Uterus (tissue), 3 donors: ENCODE measurements at regions not wholly inside any gene's neighbourhood (a gene's known extent, or its start where the extent isn't known, plus 50 kb on each side); places are given as distances from the start of the nearest gene placed in this dataset.

Source experiments
- DNase-seq, 2 donors: peaks; one replicate each; pipeline ENCODE4 v3.0.0-alpha.2; 2019 to 2020
- H3K27ac ChIP-seq, 2 donors: fragments of 200-600 bp; sonication (generic); 1 replicate in 1 of 2; 2 replicates in 1 of 2; pipeline ENCODE4 v1.5.1; 2016 to 2018
- H3K27me3 ChIP-seq, 2 donors: fragments of 200-600 bp; sonication (generic); one replicate each; pipeline ENCODE4 v1.5.1; 2018 to 2019; ENCODE audit warnings: control low read depth in 1 of 2
- H3K36me3 ChIP-seq, 2 donors: fragments of 200-600 bp; sonication (generic); one replicate each; pipeline ENCODE4 v1.5.1; 2019; ENCODE audit warnings: control low read depth in 1 of 2
- H3K4me1 ChIP-seq, 2 donors: fragments of 200-600 bp; sonication (generic); one replicate each; pipeline ENCODE4 v1.5.1; 2018 to 2019; ENCODE audit warnings: control low read depth in 1 of 2
- H3K4me3 ChIP-seq, 2 donors: fragments of 200-600 bp; sonication (generic); 1 replicate in 1 of 2; 2 replicates in 1 of 2; pipeline ENCODE4 v1.5.1; 2018 to 2019; ENCODE audit warnings: mild to moderate bottlenecking in 1 of 2
- H3K9me3 ChIP-seq, 2 donors: fragments of 200-600 bp; sonication (generic); one replicate each; pipeline ENCODE4 v1.5.1; 2019; ENCODE audit warnings: control low read depth in 1 of 2
- POLR2A ChIP-seq, 2 donors: fragments of 450-650 bp; IDR thresholded peaks; one replicate each; pipeline ENCODE4 v1.6.1; 2016; ENCODE audit warnings: antibody characterized with exemption in 2 of 2, mild to moderate bottlenecking in 1 of 2, moderate library complexity in 1 of 2
- intact Hi-C: fragments of 100-400 bp; cut with DNase I; formaldehyde crosslinking; loops from one replicate; pipeline ENCODE4 v1.15.1; 2023; ENCODE audit warnings: low total_unique reads
- TF ChIP-seq, protein P1 (sequence below), 4 experiments: fragments of 200-600 bp in 2 of 4; fragments of 450-650 bp in 2 of 4; sonication (generic) in 2 of 4; IDR thresholded peaks; one replicate each; pipeline ENCODE4 v1.5.1; 2016 to 2019; ENCODE audit warnings: antibody characterized with exemption in 4 of 4, mild to moderate bottlenecking in 2 of 4, moderate library complexity in 1 of 4
- donor health status: DM: yes; HTN: yes; CAD: no.

DNA sequence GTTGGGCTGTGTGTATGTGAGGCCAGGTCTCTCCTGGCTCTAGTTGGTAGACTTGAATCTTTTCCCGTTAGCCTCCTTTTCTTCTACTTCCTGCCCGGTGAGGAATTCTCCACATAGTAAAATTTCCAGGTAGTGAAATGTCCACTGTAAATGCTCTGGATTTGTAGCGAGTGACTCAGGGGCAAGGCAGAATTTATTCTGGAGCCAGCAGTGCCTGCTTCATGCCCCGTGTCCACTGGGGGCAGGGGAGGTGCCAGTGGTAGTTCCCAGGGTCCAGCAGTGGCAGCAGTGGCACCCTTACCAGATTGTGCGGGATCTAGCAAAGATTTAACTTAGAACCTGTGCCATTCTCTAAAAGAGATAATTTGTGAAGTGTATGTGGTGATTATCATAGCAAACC, 74.5 kb upstream of the USP24 start:
- H3K27ac ChIP-seq, result no peak overlapping the region
- no peak for DNase-seq
- H3K4me3 ChIP-seq, result no peak overlapping the region
- H3K36me3 ChIP-seq, result no peaks in the 10 kb centered on the region
- intact Hi-C loops, result loop anchor here (5.0 kb wide), 1 partner anchor 1293 kb away; no protein-coding TSS in a partner anchor
- no peaks in the 10 kb centered on the region for H3K4me1 ChIP-seq
- no peaks in the 10 kb centered on the region for H3K9me3 ChIP-seq
- TF ChIP-seq, protein P1, sequence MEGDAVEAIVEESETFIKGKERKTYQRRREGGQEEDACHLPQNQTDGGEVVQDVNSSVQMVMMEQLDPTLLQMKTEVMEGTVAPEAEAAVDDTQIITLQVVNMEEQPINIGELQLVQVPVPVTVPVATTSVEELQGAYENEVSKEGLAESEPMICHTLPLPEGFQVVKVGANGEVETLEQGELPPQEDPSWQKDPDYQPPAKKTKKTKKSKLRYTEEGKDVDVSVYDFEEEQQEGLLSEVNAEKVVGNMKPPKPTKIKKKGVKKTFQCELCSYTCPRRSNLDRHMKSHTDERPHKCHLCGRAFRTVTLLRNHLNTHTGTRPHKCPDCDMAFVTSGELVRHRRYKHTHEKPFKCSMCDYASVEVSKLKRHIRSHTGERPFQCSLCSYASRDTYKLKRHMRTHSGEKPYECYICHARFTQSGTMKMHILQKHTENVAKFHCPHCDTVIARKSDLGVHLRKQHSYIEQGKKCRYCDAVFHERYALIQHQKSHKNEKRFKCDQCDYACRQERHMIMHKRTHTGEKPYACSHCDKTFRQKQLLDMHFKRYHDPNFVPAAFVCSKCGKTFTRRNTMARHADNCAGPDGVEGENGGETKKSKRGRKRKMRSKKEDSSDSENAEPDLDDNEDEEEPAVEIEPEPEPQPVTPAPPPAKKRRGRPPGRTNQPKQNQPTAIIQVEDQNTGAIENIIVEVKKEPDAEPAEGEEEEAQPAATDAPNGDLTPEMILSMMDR (IDR thresholded peaks at IDR 0.05), result no peak
- no peak for TF ChIP-seq POLR2A (IDR thresholded peaks at IDR 0.05)
- no peaks in the 10 kb centered on the region for H3K27me3 ChIP-seq

DNA sequence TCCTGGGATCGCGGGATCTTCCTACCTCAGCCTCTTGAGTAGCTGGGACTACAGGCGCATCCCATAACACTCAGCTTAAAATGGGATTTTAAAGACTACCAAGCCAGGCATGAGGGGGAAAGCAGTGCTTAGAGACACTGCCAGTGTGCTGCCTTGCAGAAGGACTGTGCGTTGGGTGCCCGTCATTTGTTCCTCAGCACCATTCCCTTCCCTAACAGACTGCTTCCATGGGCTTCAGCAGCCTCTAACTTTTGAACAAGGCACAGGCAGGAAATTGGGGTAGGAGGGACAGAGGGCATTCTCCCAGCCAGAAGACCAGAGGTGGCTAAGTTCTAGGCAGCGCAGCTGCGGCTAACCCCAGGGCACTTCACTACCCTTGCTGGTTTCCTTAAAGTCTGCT, 73.9 kb upstream of the USP24 start:
- H3K4me1 ChIP-seq, result no peaks in the 10 kb centered on the region
- no peaks in the 10 kb centered on the region for H3K36me3 ChIP-seq
- H3K27me3 ChIP-seq, result no peaks in the 10 kb centered on the region
- H3K4me3 ChIP-seq, result no peak overlapping the region
- H3K27ac ChIP-seq, result no peak overlapping the region
- no peak for DNase-seq
- intact Hi-C loops, result loop anchor here (5.0 kb wide), 1 partner anchor 1293 kb away; no protein-coding TSS in a partner anchor
- TF ChIP-seq, protein P1 (IDR thresholded peaks at IDR 0.05), result no peak
- no peak for TF ChIP-seq POLR2A (IDR thresholded peaks at IDR 0.05)
- no peaks in the 10 kb centered on the region for H3K9me3 ChIP-seq

DNA sequence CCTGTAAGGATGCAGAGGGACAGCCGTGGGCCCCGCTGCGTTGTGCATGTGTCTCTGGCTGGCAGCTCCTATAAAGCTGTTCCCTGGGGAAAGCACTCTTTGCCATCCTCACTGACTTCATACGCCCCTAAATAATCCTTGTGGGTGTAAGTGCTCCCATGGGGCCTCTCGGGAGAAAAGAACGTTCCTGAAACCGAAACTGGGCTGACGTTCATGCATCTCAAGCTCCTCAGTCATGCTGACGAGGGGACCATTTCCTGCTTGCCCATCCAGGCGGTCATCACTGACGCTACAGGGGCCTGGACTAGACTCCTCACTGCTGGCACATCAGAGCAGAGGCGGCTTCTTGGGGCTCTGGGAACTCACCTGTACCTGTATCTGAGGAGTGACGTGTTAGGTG, 73.1 kb upstream of the USP24 start:
- peak in 1 of 2 donors; percentile 42 for DNase-seq
- intact Hi-C loops, result loop anchor here (5.0 kb wide), 1 partner anchor 1294 kb away; no protein-coding TSS in a partner anchor
- H3K4me3 ChIP-seq, result no peak overlapping the region

DNA sequence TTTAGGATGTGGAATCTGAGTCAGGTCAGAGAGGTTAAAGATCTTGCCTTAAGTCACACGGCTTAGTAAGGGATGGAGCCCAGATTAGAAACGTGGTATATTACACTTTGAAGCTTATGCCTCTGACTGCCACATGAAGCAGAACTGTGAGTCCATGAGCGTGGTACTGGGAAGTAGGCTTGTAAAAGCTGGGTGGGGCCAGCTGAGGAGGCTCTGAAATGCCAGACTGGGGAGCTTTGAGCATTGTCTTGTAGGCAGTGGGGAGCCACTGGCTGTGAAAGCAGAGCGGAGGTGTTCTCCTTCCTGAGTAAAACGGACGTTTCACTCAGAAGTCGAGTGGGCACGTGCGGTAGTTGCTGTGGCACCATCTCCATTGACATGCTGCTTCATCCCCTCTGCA, 72.6 kb upstream of the USP24 start:
- Histone ChIP-seq H3K4me3 (no peak overlapping the region), H3K27me3 (no peaks in the 10 kb centered on the region), H3K36me3 (no peaks in the 10 kb centered on the region), H3K27ac (peak overlapping the region in 1 of 2 donors; percentile 55), H3K4me1 (no peaks in the 10 kb centered on the region), H3K9me3 (no peaks in the 10 kb centered on the region)
- TF ChIP-seq POLR2A (IDR thresholded peaks at IDR 0.05), result no peak
- TF ChIP-seq, protein P1 (IDR thresholded peaks at IDR 0.05), result no peak
- DNase-seq, result no peak
- intact Hi-C loops, result loop anchor here (5.0 kb wide), 1 partner anchor 1295 kb away; no protein-coding TSS in a partner anchor

More for the DNA sequence above, 73.1 kb upstream of the USP24 start:
- Histone ChIP-seq H3K27ac (peak overlapping the region in 1 of 2 donors; percentile 55), H3K36me3 (no peaks in the 10 kb centered on the region), H3K27me3 (no peaks in the 10 kb centered on the region), H3K9me3 (no peaks in the 10 kb centered on the region), H3K4me1 (no peaks in the 10 kb centered on the region)
- TF ChIP-seq, protein P1 (IDR thresholded peaks at IDR 0.05), result no peak
- no peak for TF ChIP-seq POLR2A (IDR thresholded peaks at IDR 0.05)

DNA sequence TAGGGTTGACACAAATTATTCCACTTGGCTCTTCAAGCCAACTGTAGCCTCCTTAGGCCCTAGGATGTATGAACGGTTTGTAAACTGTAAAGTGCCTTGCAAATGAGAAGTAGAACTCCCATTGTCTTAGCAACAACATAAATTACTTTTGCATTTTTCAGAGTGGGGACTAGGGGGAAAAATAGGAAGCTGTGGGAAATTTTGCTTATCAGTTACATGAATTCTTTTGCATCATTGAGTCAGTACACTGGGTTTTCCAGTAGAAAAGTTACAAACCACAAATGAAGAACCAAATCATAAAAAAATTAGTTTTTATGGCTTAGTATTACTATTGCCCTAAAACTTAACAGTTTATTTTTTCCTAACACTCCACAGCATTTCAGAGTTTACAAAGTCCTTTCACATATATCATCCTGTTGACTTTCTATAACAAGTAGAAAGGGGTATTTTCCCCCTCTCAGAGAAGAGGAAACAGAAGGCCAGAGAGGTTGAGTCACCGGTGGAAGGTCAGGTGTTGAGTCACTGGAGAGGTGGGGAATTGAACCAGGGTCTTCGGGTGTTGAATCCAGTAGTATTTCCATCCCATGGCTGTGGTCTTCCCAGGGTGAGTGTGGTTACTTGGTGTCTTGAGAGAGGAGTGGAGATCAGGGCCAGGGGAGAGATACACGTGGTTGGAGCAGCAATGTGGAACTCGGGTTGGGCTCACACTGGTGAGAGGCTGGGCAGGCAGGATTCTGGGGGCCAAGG, 71.9 kb upstream of the USP24 start:
- intact Hi-C loops, result loop anchor here (5.0 kb wide), 1 partner anchor 1295 kb away; no protein-coding TSS in a partner anchor
- H3K27me3 ChIP-seq, result no peaks in the 10 kb centered on the region
- H3K27ac ChIP-seq, result no peak overlapping the region
- no peaks in the 10 kb centered on the region for H3K9me3 ChIP-seq
- H3K4me3 ChIP-seq, result no peak overlapping the region
- no peaks in the 10 kb centered on the region for H3K36me3 ChIP-seq
- TF ChIP-seq, protein P1 (IDR thresholded peaks at IDR 0.05), result no peak
- TF ChIP-seq POLR2A (IDR thresholded peaks at IDR 0.05), result no peak
- no peaks in the 10 kb centered on the region for H3K4me1 ChIP-seq
- DNase-seq, result no peak
